OCI-LY1 (cell line): ENCODE measurements at regions not wholly inside any gene's neighbourhood (a gene's known extent, or its start where the extent isn't known, plus 50 kb on each side); places are given as distances from the start of the nearest gene placed in this dataset.

ENCODE experiments used
- EZH2 ChIP-seq: fragments of 200-600 bp; sonication (generic), shearing (Covaris generic); IDR thresholded peaks from 2 replicates; pipeline ENCODE4 v1.8.0; 2017; ENCODE audit warnings: borderline replicate concordance, mixed run types, mild to moderate bottlenecking, antibody characterized with exemption, low read length, moderate library complexity, mixed read lengths
- TF ChIP-seq, protein P1 (sequence below): fragments of 200-600 bp; sonication (generic), shearing (Covaris generic); IDR thresholded peaks from 2 replicates; pipeline ENCODE4 v1.5.1; 2017; ENCODE audit warnings: mild to moderate bottlenecking, antibody characterized with exemption, low read length, moderate library complexity, mixed read lengths

DNA sequence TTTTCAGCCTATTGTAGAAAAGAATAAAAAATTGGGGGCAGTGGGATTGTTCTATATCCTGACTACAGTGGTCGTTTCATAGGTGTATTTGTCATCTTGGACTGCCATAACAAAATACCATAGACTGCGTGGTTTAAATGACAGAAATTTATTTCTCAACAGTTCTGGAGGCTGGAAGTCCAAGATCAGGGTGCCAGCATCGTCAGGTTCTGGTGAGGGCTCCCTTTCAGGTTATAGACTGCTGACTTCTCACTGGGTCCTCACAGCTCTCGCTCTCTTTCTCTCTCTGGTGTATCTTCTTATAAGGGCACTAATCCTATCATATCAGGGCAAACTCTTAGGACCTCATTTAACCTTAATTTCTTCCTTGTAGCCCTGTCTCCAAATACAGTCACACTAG, 356.7 kb upstream of the TRPC7 start:
- TF ChIP-seq EZH2 = no peak
- TF ChIP-seq, protein P1, sequence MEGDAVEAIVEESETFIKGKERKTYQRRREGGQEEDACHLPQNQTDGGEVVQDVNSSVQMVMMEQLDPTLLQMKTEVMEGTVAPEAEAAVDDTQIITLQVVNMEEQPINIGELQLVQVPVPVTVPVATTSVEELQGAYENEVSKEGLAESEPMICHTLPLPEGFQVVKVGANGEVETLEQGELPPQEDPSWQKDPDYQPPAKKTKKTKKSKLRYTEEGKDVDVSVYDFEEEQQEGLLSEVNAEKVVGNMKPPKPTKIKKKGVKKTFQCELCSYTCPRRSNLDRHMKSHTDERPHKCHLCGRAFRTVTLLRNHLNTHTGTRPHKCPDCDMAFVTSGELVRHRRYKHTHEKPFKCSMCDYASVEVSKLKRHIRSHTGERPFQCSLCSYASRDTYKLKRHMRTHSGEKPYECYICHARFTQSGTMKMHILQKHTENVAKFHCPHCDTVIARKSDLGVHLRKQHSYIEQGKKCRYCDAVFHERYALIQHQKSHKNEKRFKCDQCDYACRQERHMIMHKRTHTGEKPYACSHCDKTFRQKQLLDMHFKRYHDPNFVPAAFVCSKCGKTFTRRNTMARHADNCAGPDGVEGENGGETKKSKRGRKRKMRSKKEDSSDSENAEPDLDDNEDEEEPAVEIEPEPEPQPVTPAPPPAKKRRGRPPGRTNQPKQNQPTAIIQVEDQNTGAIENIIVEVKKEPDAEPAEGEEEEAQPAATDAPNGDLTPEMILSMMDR = no peak
